HCT116 (cell line): ENCODE measurements at regions not wholly inside any gene's neighbourhood (a gene's known extent, or its start where the extent isn't known, plus 50 kb on each side); places are given as distances from the start of the nearest gene placed in this dataset.

Experiments
- ATAC-seq: fragments of 200-7000 bp; cut with Tn5 transposase; 2 replicates; pipeline ENCODE4 v1.9.1; 2020; ENCODE audit warnings: mild to moderate bottlenecking, moderate library complexity
- BruUV-seq: library from RNA; stranded (reverse); fragments of 400-500 nt; replicated peaks from 2 replicates; lab custom pipeline; 2021; lab: Mats Ljungman, UMichigan
- CTCF ChIA-PET: fragments of 300-600 bp; sonication (Branson Sonifier 250); formaldehyde crosslinking; loops from one replicate; lab custom pipeline; 2021; ENCODE audit warnings: antibody characterized with exemption; lab: Charles Lee
- POLR2A ChIA-PET: fragments of 300-600, 350-600 bp; sonication (Branson Sonifier 250); formaldehyde crosslinking; loops from one replicate; lab custom pipeline; 2021; ENCODE audit warnings: antibody characterized with exemption; lab: Charles Lee
- RAD21 ChIA-PET, 2 experiments: fragments of 300-600 bp; sonication (Branson Sonifier 250); formaldehyde crosslinking; loops; one replicate each; lab custom pipeline; 2023; ENCODE audit warnings: low total read pairs in 2 of 2; ENCODE audit not compliant: uncharacterized antibody in 2 of 2, unreplicated experiment in 2 of 2, low non-redundant PET in 1 of 2; lab: Charles Lee
- DNase-seq: peaks from one replicate; pipeline ENCODE4 v3.0.0-alpha.2; 2010; ENCODE audit warnings: low read depth, low spot score
- H2AFZ ChIP-seq: fragments of 200-600 bp; shearing (Covaris generic), sonication (generic); 2 replicates; pipeline ENCODE4 v1.6.1; 2017; ENCODE audit warnings: low read depth, mixed run types, mixed read lengths, antibody characterized with exemption, low read length; ENCODE audit not compliant: poor library complexity, severe bottlenecking
- H3K27ac ChIP-seq: 2 replicates; pipeline ENCODE4 v1.5.1; 2012; ENCODE audit warnings: low read depth, low read length
- H3K27me3 ChIP-seq: fragments of 200-600 bp; sonication (generic); 2 replicates; pipeline ENCODE4 v1.6.1; 2016; ENCODE audit warnings: mixed run types, low read length, mixed read lengths; ENCODE audit not compliant: insufficient read depth
- H3K36me3 ChIP-seq, 2 experiments: fragments of 200-500 bp in 1 of 2; fragments of 200-600 bp in 1 of 2; sonication (Bioruptor generic) in 1 of 2; sonication (generic) in 1 of 2; 2 replicates each; pipeline versions ENCODE4 v1.5.1 to v1.6.1; 2014 to 2016; ENCODE audit warnings: low read length in 2 of 2, inconsistent platforms in 1 of 2, mixed read lengths in 1 of 2, mixed run types in 1 of 2; ENCODE audit not compliant: insufficient read depth in 2 of 2, control insufficient read depth in 1 of 2
- H3K4me1 ChIP-seq, 2 experiments: fragments of 200-600 bp in 1 of 2; sonication (generic) in 1 of 2; 2 replicates each; pipeline versions ENCODE4 v1.5.1 to v1.6.1; 2012 to 2017; ENCODE audit warnings: low read length in 2 of 2, inconsistent platforms in 1 of 2, mild to moderate bottlenecking in 1 of 2, mixed read lengths in 1 of 2, mixed run types in 1 of 2, moderate library complexity in 1 of 2; ENCODE audit not compliant: insufficient read depth in 2 of 2, control insufficient read depth in 1 of 2
- H3K4me2 ChIP-seq: fragments of 200-600 bp; sonication (generic); 2 replicates; pipeline ENCODE4 v1.6.1; 2017; ENCODE audit warnings: mixed run types, low read length, mixed read lengths
- H3K4me3 ChIP-seq, 2 experiments: fragments of 200-600 bp in 1 of 2; sonication (generic) in 1 of 2; replicated peaks in 1 of 2; 2 replicates each; pipeline ENCODE4 v1.5.1; 2011 to 2016; ENCODE audit warnings: low read length in 2 of 2, control low read depth in 1 of 2, low read depth in 1 of 2, mild to moderate bottlenecking in 1 of 2, mixed read lengths in 1 of 2, mixed run types in 1 of 2
- H3K79me2 ChIP-seq: fragments of 200-600 bp; sonication (generic); 2 replicates; pipeline ENCODE4 v1.6.1; 2017; ENCODE audit warnings: mild to moderate bottlenecking, mixed run types, low read length, moderate library complexity, mixed read lengths; ENCODE audit not compliant: insufficient read depth
- H3K9ac ChIP-seq: fragments of 200-600 bp; sonication (generic); 2 replicates; pipeline ENCODE4 v1.6.1; 2016; ENCODE audit warnings: low read length, mixed read lengths
- H3K9me2 ChIP-seq: fragments of 200-600 bp; sonication (generic), shearing (Covaris generic); 2 replicates; pipeline ENCODE4 v1.6.1; 2017; ENCODE audit warnings: mixed run types, mild to moderate bottlenecking, moderate library complexity; ENCODE audit not compliant: insufficient read depth
- H3K9me3 ChIP-seq, 2 experiments: fragments of 200-500 bp in 1 of 2; fragments of 200-600 bp in 1 of 2; sonication (Bioruptor generic) in 1 of 2; sonication (generic) in 1 of 2; 2 replicates each; pipeline ENCODE4 v1.6.1; 2014 to 2017; ENCODE audit warnings: low read length in 2 of 2, mixed read lengths in 2 of 2, inconsistent platforms in 1 of 2, low read depth in 1 of 2, mild to moderate bottlenecking in 1 of 2, mixed run types in 1 of 2, moderate library complexity in 1 of 2; ENCODE audit not compliant: control insufficient read depth in 1 of 2, insufficient read depth in 1 of 2
- H4K20me1 ChIP-seq: fragments of 200-600 bp; sonication (generic), shearing (Covaris generic); 2 replicates; pipeline ENCODE4 v1.6.1; 2017; ENCODE audit warnings: mixed run types, mild to moderate bottlenecking, moderate library complexity; ENCODE audit not compliant: insufficient read depth
- CBX3 ChIP-seq: IDR thresholded peaks from 2 replicates; pipeline ENCODE4 v1.6.1; 2012; ENCODE audit warnings: low read depth
- CEBPB ChIP-seq: IDR thresholded peaks from 2 replicates; pipeline ENCODE4 v1.6.1; 2012; ENCODE audit warnings: low read depth
- ELF1 ChIP-seq: IDR thresholded peaks from 2 replicates; pipeline ENCODE4 v1.6.1; 2012; ENCODE audit warnings: low read depth, borderline replicate concordance
- EZH2 ChIP-seq: fragments of 200-600 bp; sonication (generic); IDR thresholded peaks from 2 replicates; pipeline ENCODE4 v1.6.1; 2017; ENCODE audit warnings: antibody characterized with exemption, mixed run types
- EZH2phosphoT487 ChIP-seq: fragments of 200-600 bp; IDR thresholded peaks from 2 replicates; pipeline ENCODE4 v1.6.1; 2018; ENCODE audit warnings: antibody characterized with exemption, borderline replicate concordance
- FOSL1 ChIP-seq: IDR thresholded peaks from 2 replicates; pipeline ENCODE4 v1.6.1; 2012; ENCODE audit warnings: low read depth
- JUND ChIP-seq: IDR thresholded peaks from 2 replicates; pipeline ENCODE4 v1.6.1; 2012
- POLR2A ChIP-seq: IDR thresholded peaks from 2 replicates; pipeline ENCODE4 v1.7.0; 2011; ENCODE audit warnings: borderline replicate concordance; ENCODE audit not compliant: insufficient read depth, insufficient read length; ENCODE audit errors: extremely low read depth
- POLR2AphosphoS5 ChIP-seq: IDR thresholded peaks from 2 replicates; pipeline ENCODE4 v1.6.1; 2011; ENCODE audit warnings: mild to moderate bottlenecking, low read depth, low read length, moderate library complexity
- RAD21 ChIP-seq: IDR thresholded peaks from 2 replicates; pipeline ENCODE4 v1.6.1; 2012; ENCODE audit warnings: low read depth, mild to moderate bottlenecking
- SRF ChIP-seq: IDR thresholded peaks from 2 replicates; pipeline ENCODE4 v1.6.1; 2012; ENCODE audit warnings: low read depth
- YY1 ChIP-seq: IDR thresholded peaks from 2 replicates; pipeline ENCODE4 v1.6.1; 2011; ENCODE audit warnings: low read length, low read depth, moderate library complexity, mild to moderate bottlenecking; ENCODE audit not compliant: insufficient replicate concordance; ENCODE audit errors: extremely low read depth
- ZFX ChIP-seq: fragments of 450-650 bp; IDR thresholded peaks from 2 replicates; pipeline ENCODE4 v1.6.1; 2017
- ZNF274 ChIP-seq: fragments of 200-500 bp; sonication (Bioruptor generic); IDR thresholded peaks from 2 replicates; pipeline ENCODE4 v1.6.1; 2014; ENCODE audit warnings: mild to moderate bottlenecking, low read depth, low read length, inconsistent platforms
- intact Hi-C: fragments of 100-400 bp; cut with micrococcal nuclease; formaldehyde crosslinking; loops from 2 replicates; pipeline ENCODE4 v1.10.0; 2022
- TF ChIP-seq, protein P1 (sequence below): IDR thresholded peaks from 2 replicates; pipeline ENCODE4 v1.6.1; 2012
- TF ChIP-seq, protein P2 (sequence below): IDR thresholded peaks from 2 replicates; pipeline ENCODE4 v1.6.1; 2011; ENCODE audit warnings: mild to moderate bottlenecking, low read length, moderate library complexity; ENCODE audit not compliant: insufficient replicate concordance; ENCODE audit errors: extremely low read depth
- TF ChIP-seq, protein P3 (sequence below): IDR thresholded peaks from 2 replicates; pipeline ENCODE4 v1.6.1; 2012

DNA sequence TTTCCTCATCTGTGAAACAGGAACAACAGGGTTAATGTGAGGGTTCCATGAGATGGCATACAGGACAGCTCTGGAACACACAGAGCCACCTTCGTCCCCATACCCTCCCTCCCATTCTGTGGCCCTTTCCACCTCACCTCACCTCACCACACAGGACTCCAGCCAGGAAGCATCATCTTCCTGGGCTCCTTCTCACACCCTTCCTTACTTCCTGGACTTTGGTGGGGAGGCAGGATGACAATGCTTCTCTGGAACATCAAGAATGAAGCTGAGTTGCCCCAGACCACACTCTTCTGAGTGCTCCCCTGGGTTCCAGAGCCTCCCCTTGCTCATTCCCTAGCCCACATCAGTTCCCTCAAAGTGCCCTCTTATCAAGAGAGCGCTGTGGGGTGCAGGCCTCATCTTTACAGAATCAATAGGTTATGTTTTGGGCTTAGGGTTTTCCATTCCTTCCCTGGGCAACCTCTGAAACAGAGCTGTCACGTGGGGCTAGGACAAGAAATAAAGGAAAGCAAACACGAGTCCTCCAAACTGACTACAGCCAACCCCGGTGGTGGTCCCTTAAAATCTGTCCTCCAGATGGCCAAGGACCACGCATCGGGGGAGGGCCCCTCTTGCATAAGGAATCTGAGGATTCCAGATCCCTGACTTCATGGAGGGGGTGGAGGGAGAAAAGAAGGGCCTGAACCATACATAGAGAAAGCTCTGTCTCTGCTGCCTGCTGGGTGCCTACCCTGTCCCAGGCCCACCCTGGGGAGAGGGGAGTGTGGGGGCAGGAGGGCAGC, 74.4 kb upstream of the ATP6AP2 start:
- Histone ChIP-seq H2AFZ (no peak overlapping the region), H3K27ac (no peak overlapping the region), H3K79me2 (no peaks in the 10 kb centered on the region)
- TF ChIP-seq YY1 (no peak), ELF1 (no peak), ZFX (no peak), JUND (no peak), POLR2AphosphoS5 (no peak), SRF (no peak)
- TF ChIP-seq, protein P1, sequence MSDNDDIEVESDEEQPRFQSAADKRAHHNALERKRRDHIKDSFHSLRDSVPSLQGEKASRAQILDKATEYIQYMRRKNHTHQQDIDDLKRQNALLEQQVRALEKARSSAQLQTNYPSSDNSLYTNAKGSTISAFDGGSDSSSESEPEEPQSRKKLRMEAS, result no peak
- TF ChIP-seq, all 23 proteins: peak for 0
- H3K4me3 ChIP-seq, result no peak overlapping the region
- no TSS peak for BruUV-seq
- H3K9me3 ChIP-seq, result no peaks in the 10 kb centered on the region
- peaks cover 0 to 8% of the 10 kb centered on the region in 2 experiments; a peak in 2 of 4 replicates for H3K4me1 ChIP-seq
- H3K27me3 ChIP-seq, result no peaks in the 10 kb centered on the region
- no peaks in the 10 kb centered on the region for H4K20me1 ChIP-seq
- H3K4me2 ChIP-seq, result no peak overlapping the region
- ChIA-PET CTCF (no interaction called here), RAD21 (no interaction called here), POLR2A (no interaction called here)
- no peak overlapping the region for H3K9ac ChIP-seq
- H3K9me2 ChIP-seq, result no peaks in the 10 kb centered on the region
- intact Hi-C loops, result no loop called here
- no peak for ATAC-seq
- no peaks in the 10 kb centered on the region for H3K36me3 ChIP-seq
- DNase-seq, result no peak

DNA sequence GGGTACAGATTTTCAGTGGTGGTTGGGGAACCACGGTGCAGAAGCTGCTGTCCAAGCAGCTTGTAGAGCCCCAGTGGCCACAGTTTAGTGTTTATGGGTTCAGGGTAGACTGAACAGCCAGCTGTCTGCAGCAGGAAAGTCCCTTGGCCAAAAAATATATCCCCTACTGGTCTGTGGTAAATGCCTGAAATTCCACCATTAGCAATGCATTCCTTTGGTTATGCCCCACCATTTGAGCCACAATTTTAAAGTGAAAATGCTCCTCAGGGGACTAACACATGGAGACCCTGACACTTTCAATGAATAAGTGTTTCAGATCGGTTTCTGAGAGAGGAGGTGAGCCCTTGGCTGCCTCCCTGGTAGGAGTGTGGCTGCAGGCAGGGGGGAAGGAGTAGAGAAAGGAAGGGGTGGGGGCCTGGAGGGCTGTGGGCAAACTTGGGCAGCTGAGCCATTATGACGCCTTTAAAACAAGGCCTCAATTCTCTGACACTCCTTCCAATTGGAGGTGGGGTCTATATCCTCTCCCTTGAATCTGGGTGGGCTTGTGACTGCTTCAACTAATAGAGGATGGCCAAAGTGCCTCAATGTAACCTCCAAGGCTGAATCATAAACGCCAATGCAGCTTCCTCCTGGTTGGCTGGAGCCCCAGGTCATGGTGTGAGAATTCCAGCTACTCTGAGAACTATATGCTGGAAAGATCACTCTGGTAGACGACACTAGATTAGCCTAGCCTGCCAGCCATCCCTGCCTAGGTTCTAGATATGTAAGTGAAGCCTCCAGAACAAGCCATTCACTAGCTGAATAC, 75.8 kb upstream of the ATP6AP2 start:
- ChIA-PET POLR2A (no interaction called here), RAD21 (no interaction called here), CTCF (no interaction called here)
- H3K4me2 ChIP-seq, result no peak overlapping the region; the same call in 1 of the 2 replicates
- no peak overlapping the region for H3K9ac ChIP-seq
- no peaks in the 10 kb centered on the region for H3K9me3 ChIP-seq
- H3K27me3 ChIP-seq, result no peaks in the 10 kb centered on the region
- 0 out of 2 replicates have a peak, but pooled peaks have one; percentile 42 for ATAC-seq
- H3K9me2 ChIP-seq, result no peaks in the 10 kb centered on the region
- no peak overlapping the region for H2AFZ ChIP-seq
- H3K27ac ChIP-seq, result no peak overlapping the region
- no peaks in the 10 kb centered on the region for H3K36me3 ChIP-seq
- peaks cover 0 to 8% of the 10 kb centered on the region in 2 experiments; a peak in 2 of 4 replicates for H3K4me1 ChIP-seq
- no TSS peak for BruUV-seq
- no peaks in the 10 kb centered on the region for H3K79me2 ChIP-seq
- no peak for DNase-seq
- H4K20me1 ChIP-seq, result no peaks in the 10 kb centered on the region
- intact Hi-C loops, result no loop called here
- no peak overlapping the region for H3K4me3 ChIP-seq
- TF ChIP-seq, protein P2, sequence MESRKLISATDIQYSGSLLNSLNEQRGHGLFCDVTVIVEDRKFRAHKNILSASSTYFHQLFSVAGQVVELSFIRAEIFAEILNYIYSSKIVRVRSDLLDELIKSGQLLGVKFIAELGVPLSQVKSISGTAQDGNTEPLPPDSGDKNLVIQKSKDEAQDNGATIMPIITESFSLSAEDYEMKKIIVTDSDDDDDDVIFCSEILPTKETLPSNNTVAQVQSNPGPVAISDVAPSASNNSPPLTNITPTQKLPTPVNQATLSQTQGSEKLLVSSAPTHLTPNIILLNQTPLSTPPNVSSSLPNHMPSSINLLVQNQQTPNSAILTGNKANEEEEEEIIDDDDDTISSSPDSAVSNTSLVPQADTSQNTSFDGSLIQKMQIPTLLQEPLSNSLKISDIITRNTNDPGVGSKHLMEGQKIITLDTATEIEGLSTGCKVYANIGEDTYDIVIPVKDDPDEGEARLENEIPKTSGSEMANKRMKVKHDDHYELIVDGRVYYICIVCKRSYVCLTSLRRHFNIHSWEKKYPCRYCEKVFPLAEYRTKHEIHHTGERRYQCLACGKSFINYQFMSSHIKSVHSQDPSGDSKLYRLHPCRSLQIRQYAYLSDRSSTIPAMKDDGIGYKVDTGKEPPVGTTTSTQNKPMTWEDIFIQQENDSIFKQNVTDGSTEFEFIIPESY, result no peak
- TF ChIP-seq, protein P3, sequence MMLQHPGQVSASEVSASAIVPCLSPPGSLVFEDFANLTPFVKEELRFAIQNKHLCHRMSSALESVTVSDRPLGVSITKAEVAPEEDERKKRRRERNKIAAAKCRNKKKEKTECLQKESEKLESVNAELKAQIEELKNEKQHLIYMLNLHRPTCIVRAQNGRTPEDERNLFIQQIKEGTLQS, result no peak
- TF ChIP-seq POLR2A (no peak), YY1 (no peak), ZNF274 (no peak), EZH2phosphoT487 (no peak), SRF (no peak), FOSL1 (no peak), ELF1 (no peak), CBX3 (no peak), POLR2AphosphoS5 (no peak), RAD21 (no peak), EZH2 (no peak), CEBPB (no peak), JUND (no peak)
